Subcutaneous adipose tissue (tissue), 1 donor: ENCODE measurements at regions not wholly inside any gene's neighbourhood (a gene's known extent, or its start where the extent isn't known, plus 50 kb on each side); places are given as distances from the start of the nearest gene placed in this dataset.

Experiments used
- CTCF ChIP-seq: fragments of 450-650 bp; IDR thresholded peaks from one replicate; pipeline ENCODE4 v1.5.1; 2016; ENCODE audit warnings: low read depth, mild to moderate bottlenecking, control low read depth, antibody characterized with exemption, moderate library complexity

- TF ChIP-seq CTCF: no peak
Observed at GRCh38 chr20:55094353-55094861, 619.0 kb downstream of the DOK5 start.

- no peak for TF ChIP-seq CTCF
Observed at GRCh38 chr20:55090286-55090685, 614.9 kb downstream of the DOK5 start.

- no peak for TF ChIP-seq CTCF
Observed at GRCh38 chr20:55086421-55086820, 611.0 kb downstream of the DOK5 start.

- no peak for TF ChIP-seq CTCF
Observed at GRCh38 chr20:55079917-55080316, 604.5 kb downstream of the DOK5 start.

- no peak for TF ChIP-seq CTCF
Observed at GRCh38 chr20:55070001-55070400, 594.6 kb downstream of the DOK5 start.

GRCh38 chr20:55067158-55067825 is 591.9 kb downstream of the DOK5 start:
- TF ChIP-seq CTCF: no peak

- no peak for TF ChIP-seq CTCF
Observed at GRCh38 chr20:55058938-55059337, 583.5 kb downstream of the DOK5 start.
